ENCODE measurements at regions not wholly inside any gene's neighbourhood (a gene's known extent, or its start where the extent isn't known, plus 50 kb on each side); places are given as distances from the start of the nearest gene placed in this dataset.
"Not testable (repeated sequence)": the region's sequence is repeated elsewhere in the genome, so short reads cannot be mapped to it uniquely, and the experiment has no call there.

DNA sequence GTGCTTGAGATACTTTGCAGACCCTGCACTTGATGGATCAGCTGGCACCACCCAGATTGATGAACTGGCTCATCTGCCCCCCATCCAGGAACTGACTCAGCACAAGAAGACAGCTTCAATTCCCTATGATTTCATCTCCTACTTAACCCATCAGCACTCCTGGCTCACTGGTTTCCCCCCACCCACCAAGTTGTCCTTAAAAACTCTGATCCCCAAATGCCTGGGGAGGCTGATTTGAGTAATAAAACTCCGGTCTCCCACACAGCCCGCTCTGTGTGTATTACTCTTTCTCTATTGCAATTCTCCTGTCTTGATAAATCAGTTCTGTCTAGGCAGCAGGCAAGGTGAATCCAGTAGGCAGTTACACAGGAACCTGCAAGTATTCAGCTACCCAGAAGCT, 102.1 kb upstream of the TMTC4 start:
- H3K27me3 ChIP-seq (ENCODE audit: insufficient read depth, poor library complexity, severe bottlenecking); DNase-seq (ENCODE audit: low read depth in 1 of 2, low spot score in 1 of 2); H3K27ac ChIP-seq (replicated peaks); H3K4me3 ChIP-seq (replicated peaks; ENCODE audit: insufficient read depth, low read length): not testable (repeated sequence)

DNA sequence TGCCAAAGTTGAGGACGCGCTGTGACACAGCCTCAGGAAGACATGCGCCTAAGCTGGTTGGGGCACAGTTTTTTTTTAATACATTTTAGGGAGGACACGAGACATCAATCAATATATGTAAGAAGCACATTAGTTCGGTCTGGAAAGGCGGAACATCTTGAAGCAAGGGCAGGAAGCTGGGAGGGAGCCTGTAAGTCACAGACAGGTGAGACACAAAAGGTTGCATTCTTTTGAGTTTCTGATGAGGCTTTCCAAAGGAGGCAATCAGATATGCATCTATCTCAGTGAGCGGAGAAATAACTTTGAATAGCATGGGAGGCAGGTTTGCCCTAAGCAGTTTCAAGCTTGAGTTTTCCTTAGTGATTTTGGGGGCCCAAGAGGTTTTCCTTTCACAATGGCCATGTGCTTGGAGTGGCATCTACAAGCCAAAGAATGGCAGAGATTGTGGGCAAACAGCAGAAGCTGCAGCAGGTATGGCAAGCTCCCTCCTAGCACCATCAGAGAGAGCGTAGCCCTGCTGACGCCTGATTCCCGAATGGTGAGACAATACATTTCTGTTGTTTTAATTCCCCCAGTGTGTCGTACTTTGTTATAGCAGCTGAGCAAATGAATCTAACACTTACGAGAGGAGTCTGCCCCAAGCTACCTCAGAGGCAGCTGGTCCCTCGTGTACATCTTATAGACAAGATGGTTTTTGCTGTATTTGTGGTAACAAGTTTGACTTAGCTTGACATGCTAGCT, 99.5 kb upstream of the TMTC4 start:
- no peak for DNase-seq (ENCODE audit: low read depth in 1 of 2, low spot score in 1 of 2)
- TF ChIP-seq, protein P1, sequence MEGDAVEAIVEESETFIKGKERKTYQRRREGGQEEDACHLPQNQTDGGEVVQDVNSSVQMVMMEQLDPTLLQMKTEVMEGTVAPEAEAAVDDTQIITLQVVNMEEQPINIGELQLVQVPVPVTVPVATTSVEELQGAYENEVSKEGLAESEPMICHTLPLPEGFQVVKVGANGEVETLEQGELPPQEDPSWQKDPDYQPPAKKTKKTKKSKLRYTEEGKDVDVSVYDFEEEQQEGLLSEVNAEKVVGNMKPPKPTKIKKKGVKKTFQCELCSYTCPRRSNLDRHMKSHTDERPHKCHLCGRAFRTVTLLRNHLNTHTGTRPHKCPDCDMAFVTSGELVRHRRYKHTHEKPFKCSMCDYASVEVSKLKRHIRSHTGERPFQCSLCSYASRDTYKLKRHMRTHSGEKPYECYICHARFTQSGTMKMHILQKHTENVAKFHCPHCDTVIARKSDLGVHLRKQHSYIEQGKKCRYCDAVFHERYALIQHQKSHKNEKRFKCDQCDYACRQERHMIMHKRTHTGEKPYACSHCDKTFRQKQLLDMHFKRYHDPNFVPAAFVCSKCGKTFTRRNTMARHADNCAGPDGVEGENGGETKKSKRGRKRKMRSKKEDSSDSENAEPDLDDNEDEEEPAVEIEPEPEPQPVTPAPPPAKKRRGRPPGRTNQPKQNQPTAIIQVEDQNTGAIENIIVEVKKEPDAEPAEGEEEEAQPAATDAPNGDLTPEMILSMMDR (IDR thresholded peaks at IDR 0.05; ENCODE audit: insufficient read depth, low read length) = no peak
- no peak for TF ChIP-seq GABPA (IDR thresholded peaks at IDR 0.05; ENCODE audit: low read depth)
- TF ChIP-seq POLR2AphosphoS5 (IDR thresholded peaks at IDR 0.05; ENCODE audit: low read depth) = no peak
- TF ChIP-seq SPI1 (IDR thresholded peaks at IDR 0.05; ENCODE audit: borderline replicate concordance, low read depth) = no peak
- Histone ChIP-seq H3K4me3 (replicated peaks; ENCODE audit: insufficient read depth, low read length) (no peak overlapping the region), H3K27me3 (ENCODE audit: insufficient read depth, poor library complexity, severe bottlenecking) (peaks cover 3% of the 10 kb centered on the region), H3K27ac (replicated peaks) (no peak overlapping the region)

GRCh38 chr13:100773429-100773828, 98.8 kb upstream of the TMTC4 start:
- no peak for DNase-seq (ENCODE audit: low read depth in 1 of 2, low spot score in 1 of 2)
- H3K27me3 ChIP-seq (ENCODE audit: insufficient read depth, poor library complexity, severe bottlenecking) = peaks cover 3% of the 10 kb centered on the region
- H3K27ac ChIP-seq (replicated peaks) = no peak overlapping the region
- no peak overlapping the region for H3K4me3 ChIP-seq (replicated peaks; ENCODE audit: insufficient read depth, low read length)
- TF ChIP-seq SPI1 (IDR thresholded peaks at IDR 0.05; ENCODE audit: borderline replicate concordance, low read depth) = no peak

DNA sequence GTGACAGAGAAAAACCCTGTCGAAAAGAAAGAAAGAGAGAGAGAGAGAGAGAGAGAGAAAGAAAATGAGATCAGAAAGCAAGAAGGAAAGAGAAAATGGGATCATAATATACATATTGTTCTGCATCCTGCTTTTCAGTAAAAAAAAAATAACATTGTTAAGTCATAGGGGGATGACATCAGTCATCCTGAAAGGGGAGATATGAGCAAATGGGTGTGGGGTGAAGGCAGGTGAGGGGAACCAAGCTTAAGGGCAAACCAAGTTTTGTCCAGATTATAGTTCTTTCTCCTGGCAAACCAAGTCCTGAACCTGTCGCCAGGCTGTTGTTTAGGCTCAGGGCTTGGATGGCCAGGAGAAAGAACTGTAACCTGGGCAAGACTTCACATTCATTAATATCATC, 92.6 kb upstream of the TMTC4 start:
- H3K4me3 ChIP-seq (replicated peaks; ENCODE audit: insufficient read depth, low read length) = no peak overlapping the region
- no peak overlapping the region for H3K27ac ChIP-seq (replicated peaks)
- peaks cover 2% of the 10 kb centered on the region for H3K27me3 ChIP-seq (ENCODE audit: insufficient read depth, poor library complexity, severe bottlenecking)
- TF ChIP-seq, protein P1 (IDR thresholded peaks at IDR 0.05; ENCODE audit: insufficient read depth, low read length) = no peak
- TF ChIP-seq SPI1 (IDR thresholded peaks at IDR 0.05; ENCODE audit: borderline replicate concordance, low read depth) (no peak), GABPA (IDR thresholded peaks at IDR 0.05; ENCODE audit: low read depth) (no peak), POLR2AphosphoS5 (IDR thresholded peaks at IDR 0.05; ENCODE audit: low read depth) (no peak)
- TF ChIP-seq, protein P2, sequence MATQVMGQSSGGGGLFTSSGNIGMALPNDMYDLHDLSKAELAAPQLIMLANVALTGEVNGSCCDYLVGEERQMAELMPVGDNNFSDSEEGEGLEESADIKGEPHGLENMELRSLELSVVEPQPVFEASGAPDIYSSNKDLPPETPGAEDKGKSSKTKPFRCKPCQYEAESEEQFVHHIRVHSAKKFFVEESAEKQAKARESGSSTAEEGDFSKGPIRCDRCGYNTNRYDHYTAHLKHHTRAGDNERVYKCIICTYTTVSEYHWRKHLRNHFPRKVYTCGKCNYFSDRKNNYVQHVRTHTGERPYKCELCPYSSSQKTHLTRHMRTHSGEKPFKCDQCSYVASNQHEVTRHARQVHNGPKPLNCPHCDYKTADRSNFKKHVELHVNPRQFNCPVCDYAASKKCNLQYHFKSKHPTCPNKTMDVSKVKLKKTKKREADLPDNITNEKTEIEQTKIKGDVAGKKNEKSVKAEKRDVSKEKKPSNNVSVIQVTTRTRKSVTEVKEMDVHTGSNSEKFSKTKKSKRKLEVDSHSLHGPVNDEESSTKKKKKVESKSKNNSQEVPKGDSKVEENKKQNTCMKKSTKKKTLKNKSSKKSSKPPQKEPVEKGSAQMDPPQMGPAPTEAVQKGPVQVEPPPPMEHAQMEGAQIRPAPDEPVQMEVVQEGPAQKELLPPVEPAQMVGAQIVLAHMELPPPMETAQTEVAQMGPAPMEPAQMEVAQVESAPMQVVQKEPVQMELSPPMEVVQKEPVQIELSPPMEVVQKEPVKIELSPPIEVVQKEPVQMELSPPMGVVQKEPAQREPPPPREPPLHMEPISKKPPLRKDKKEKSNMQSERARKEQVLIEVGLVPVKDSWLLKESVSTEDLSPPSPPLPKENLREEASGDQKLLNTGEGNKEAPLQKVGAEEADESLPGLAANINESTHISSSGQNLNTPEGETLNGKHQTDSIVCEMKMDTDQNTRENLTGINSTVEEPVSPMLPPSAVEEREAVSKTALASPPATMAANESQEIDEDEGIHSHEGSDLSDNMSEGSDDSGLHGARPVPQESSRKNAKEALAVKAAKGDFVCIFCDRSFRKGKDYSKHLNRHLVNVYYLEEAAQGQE (IDR thresholded peaks at IDR 0.05; ENCODE audit: insufficient replicate concordance, low read depth) = no peak
- no peak for DNase-seq (ENCODE audit: low read depth in 1 of 2, low spot score in 1 of 2)

DNA sequence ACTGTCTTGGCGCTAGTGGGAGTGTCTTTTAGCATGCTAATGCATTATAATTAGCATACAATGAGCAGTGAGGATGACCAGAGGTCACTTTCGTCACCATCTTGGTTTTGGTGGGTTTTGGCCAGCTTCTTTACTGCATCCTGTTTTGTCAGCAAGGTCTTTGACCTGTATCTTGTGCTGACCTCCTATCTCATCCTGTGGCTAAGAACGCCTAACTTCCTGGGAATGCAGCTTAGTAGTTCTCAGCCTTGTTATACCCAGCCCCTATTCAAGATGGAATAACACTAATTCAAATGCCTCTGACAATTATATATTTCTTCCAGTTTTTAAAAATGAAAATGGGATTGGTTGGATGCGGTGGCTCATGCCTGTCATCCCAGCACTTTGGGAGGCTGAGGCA, 92.0 kb upstream of the TMTC4 start:
- H3K27me3 ChIP-seq (ENCODE audit: insufficient read depth, poor library complexity, severe bottlenecking); H3K27ac ChIP-seq (replicated peaks); DNase-seq (ENCODE audit: low read depth in 1 of 2, low spot score in 1 of 2); H3K4me3 ChIP-seq (replicated peaks; ENCODE audit: insufficient read depth, low read length): not testable (repeated sequence)

- H3K27me3 ChIP-seq (ENCODE audit: insufficient read depth, poor library complexity, severe bottlenecking) = peaks cover 2% of the 10 kb centered on the region
- H3K27ac ChIP-seq (replicated peaks) = no peak overlapping the region
- no peak overlapping the region for H3K4me3 ChIP-seq (replicated peaks; ENCODE audit: insufficient read depth, low read length)
- no peak for TF ChIP-seq POLR2AphosphoS5 (IDR thresholded peaks at IDR 0.05; ENCODE audit: low read depth)
- TF ChIP-seq, protein P1 (IDR thresholded peaks at IDR 0.05; ENCODE audit: insufficient read depth, low read length) = no peak
- TF ChIP-seq, protein P2 (IDR thresholded peaks at IDR 0.05; ENCODE audit: insufficient replicate concordance, low read depth) = no peak
- no peak for TF ChIP-seq GABPA (IDR thresholded peaks at IDR 0.05; ENCODE audit: low read depth)
- TF ChIP-seq SPI1 (IDR thresholded peaks at IDR 0.05; ENCODE audit: borderline replicate concordance, low read depth) = no peak
- DNase-seq (ENCODE audit: low read depth in 1 of 2, low spot score in 1 of 2) = no peak
These were observed 90.3 kb upstream of the TMTC4 start for GRCh38 chr13:100764937-100765336.

DNA sequence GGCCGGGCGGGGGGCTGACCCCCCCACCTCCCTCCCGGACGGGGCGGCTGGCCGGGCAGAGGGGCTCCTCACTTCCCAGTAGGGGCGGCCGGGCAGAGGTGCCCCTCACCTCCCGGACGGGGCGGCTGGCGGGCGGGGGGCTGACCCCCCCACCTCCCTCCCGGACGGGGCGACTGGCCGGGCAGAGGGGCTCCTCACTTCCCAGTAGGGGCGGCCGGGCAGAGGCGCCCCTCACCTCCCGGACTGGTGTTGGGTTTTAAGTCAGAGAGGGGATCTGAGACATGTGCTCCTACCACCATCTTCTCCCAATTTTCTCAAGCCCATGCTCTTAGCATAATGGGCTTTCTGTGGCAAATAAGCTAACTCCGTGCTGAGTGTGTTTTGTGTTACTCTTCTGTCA, 87.5 kb upstream of the TMTC4 start:
- H3K27ac ChIP-seq (replicated peaks); H3K27me3 ChIP-seq (ENCODE audit: insufficient read depth, poor library complexity, severe bottlenecking); H3K4me3 ChIP-seq (replicated peaks; ENCODE audit: insufficient read depth, low read length); DNase-seq (ENCODE audit: low read depth in 1 of 2, low spot score in 1 of 2): not testable (repeated sequence)
